ENCODE measurements at regions not wholly inside any gene's neighbourhood (a gene's known extent, or its start where the extent isn't known, plus 50 kb on each side); places are given as distances from the start of the nearest gene placed in this dataset.

- intact Hi-C loops (cut with micrococcal nuclease), result no loop called here
Measured at GRCh38 chr16:51405361-51405760, 254.3 kb upstream of the SALL1 start.

GRCh38 chr16:51404386-51404785, 253.3 kb upstream of the SALL1 start:
- intact Hi-C loops (cut with micrococcal nuclease), result no loop called here

- intact Hi-C loops (cut with micrococcal nuclease), result no loop called here
Measured at GRCh38 chr16:51402785-51403184, 251.7 kb upstream of the SALL1 start.

DNA sequence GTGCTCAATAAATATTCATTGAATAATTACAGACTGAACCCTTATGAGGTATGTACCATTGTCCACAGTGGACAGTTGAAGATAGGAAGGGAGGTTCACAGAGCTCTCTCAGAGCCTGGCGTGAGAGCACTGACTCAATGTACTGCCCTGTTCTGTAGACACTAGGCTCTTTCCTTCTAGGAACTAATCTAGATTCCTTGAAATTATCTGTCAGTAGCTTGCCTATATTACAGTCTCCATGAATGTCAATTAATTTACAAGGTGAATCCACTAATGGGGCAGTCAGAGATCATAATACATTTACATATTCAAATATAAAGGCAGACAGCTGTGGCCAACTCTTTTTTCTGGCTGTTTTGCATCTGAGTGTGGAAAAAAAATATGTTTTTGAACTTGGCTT, 251.2 kb upstream of the SALL1 start:
- intact Hi-C loops (cut with micrococcal nuclease), result no loop called here

DNA sequence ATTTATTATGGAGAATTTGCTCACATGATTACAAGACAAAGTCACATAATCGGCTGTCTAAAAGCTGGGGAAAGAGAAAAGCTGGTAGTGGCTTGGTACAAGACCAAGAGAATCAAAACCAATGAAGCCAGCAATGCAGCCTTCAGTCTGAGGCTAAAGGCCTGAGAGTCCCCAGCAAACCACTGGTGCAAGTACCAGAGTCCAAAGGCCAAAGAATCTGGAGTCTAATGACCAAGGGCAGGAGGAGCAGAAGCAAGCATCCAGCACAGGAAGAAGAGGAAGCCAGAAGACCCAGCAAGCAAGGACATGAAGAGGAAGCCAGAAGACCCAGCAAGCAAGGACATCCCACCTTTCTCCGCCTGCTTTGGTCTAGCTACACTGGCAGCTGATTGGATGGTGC, 250.6 kb upstream of the SALL1 start:
- intact Hi-C loops (cut with micrococcal nuclease), result no loop called here

DNA sequence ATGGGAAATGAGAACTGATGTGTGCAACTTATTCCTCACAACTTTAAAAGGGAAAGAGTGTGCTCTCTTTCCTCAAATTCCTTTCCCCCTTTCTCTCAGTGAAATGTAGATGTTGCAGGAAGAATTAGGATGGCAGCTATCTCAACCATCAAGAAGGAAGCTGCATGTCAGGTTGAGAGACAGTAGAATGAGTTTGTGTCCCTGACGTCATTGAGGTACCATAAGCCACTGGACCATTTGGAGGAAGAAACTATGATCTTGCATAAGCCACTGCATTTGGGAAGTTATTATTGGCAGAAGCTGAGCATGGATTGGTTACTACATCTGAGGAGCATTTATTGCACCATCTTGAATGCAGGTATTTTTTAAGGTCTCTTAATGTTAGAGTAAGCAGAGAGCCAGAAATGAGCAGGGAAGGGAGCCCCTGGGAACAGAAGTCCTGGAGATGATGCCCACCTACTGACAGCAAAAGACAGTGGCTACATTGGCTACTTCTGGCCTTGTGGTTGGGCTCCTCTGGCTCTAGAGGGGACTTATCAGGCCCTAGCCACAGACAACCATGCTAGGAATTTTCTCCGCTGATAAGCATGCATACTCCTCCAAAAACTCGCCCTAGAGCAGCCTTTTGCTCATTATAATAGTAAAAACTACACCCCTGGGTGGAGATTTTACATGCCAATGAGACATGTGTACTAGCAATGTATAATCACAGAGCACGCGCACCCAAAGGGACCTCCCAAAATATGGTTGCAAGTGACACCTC, 249.0 kb upstream of the SALL1 start:
- intact Hi-C loops (cut with micrococcal nuclease), result no loop called here

DNA sequence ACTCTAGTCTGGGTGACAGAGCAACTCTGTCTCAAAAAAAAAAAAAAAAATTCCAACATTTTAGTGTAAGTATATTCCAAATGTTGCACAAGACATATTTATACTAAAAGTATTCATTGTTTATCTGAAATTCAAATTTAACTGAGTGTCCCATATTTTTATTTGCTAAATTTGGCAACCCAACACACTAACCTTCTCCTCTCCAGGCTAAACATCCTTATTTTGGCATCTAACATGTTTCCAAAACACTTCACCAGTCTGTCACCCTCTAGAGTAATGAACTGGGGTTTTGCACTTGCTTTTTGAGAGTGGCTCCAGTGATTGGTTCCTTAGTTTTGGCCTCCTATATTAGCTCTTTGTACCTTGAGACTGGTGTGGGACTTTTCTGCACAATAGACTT, 243.4 kb upstream of the SALL1 start:
- intact Hi-C loops (cut with micrococcal nuclease), result no loop called here

- intact Hi-C loops (cut with micrococcal nuclease), result no loop called here
Measured at GRCh38 chr16:51393381-51394005, 242.4 kb upstream of the SALL1 start.

- intact Hi-C loops (cut with micrococcal nuclease), result no loop called here
Measured at GRCh38 chr16:51392521-51393187, 241.6 kb upstream of the SALL1 start.

DNA sequence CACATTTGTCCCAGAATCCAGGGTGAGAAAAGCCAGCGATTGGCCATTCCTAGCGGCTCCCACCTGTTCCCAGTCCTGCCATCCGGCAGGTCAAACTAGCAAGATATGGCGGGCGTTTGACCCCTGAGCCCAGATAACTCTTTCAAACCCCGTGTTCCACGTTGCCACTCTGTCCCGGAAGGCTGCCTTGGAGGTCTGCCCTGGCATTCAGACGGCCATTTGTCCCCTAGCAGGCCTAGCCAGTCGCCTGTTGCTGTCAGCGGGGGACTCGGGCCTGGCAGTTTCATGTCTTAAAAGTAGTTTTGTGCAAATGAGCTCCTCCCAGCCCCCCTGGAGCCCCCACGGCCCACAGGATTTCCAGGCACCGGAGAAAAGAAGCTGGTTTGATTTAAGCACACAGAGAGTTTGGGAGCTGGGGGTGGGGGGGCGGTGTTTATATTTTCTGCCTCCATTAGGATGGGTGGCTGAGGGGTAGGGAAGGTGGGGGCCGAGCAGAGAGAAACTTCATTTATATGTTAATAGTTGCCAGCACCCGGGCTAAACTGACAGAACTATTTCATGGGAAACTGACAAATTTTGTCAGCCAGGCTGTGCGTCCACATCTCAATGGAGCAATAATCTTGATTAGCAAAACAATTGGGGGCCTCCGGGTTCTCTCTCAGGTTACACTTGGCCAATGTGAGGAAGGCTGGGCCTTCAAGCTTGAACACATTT, 240.9 kb upstream of the SALL1 start:
- intact Hi-C loops (cut with micrococcal nuclease), result no loop called here

DNA sequence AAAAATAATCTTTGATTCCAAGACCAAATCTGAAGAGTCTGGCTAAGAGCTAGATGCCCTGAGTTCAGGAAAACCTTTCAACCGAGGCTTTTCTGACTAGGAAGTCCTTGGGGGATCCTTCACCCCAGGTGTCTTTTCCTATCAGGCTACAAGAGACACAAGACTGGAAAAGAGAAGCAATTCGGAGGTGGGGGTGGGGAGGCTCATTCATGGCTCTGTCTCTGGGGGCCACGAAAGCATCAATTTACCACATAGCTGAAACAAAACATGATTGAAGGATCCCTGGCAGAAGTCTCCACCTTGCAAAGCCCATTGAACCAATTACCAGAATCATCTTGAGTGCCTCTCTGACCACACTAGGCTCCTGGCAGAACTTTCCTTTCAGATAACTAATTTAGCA, 239.8 kb upstream of the SALL1 start:
- intact Hi-C loops (cut with micrococcal nuclease), result no loop called here

DNA sequence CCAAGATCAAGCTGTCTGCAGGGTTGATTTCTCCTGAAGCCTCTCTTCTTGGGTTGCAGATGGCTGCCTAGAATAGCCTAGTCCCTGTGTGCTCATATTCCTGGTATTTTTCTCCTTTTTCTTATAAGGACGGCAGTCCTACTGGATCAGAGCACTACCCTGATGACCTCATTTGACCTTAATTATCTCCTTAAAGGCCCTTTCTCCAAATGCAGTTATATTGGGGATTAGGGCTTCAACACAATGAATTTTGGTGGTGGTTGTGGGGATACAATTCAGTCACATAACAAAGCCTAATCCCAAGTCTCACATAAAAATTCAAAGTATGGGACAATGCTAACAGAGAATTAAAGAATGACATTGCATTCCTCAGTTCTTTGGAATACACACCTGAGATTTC, 238.8 kb upstream of the SALL1 start:
- intact Hi-C loops (cut with micrococcal nuclease), result no loop called here

DNA sequence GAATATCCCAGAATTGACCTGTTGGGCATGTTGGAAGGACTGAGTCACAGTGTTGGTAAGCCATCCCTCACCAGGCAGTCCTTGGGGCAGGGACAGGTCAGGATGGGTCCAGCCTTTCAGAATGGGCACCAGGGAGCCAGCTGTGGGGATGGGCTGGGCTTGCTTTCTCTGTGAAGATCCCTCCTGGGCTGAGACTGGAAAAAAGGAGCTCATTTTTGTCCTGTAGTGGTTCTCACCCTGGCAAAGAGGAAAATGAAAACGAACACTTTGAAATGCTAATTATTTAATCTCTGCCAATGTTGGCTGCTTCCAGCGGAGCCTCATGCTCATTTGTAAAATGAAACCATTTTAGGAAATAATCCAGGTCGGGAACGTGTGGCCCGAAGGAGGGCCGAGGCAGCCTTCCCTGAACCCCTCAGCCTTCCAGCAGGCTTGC, 237.5 kb upstream of the SALL1 start:
- intact Hi-C loops (cut with micrococcal nuclease), result no loop called here

- intact Hi-C loops (cut with micrococcal nuclease), result no loop called here
Measured at GRCh38 chr16:51383909-51384308, 232.8 kb upstream of the SALL1 start.

GRCh38 chr16:51382940-51383339, 231.9 kb upstream of the SALL1 start:
- intact Hi-C loops (cut with micrococcal nuclease), result no loop called here

- intact Hi-C loops (cut with micrococcal nuclease), result no loop called here
Measured at GRCh38 chr16:51382211-51382610, 231.1 kb upstream of the SALL1 start.

- intact Hi-C loops (cut with micrococcal nuclease), result no loop called here
Measured at GRCh38 chr16:51376080-51376479, 225.0 kb upstream of the SALL1 start.

GRCh38 chr16:51374790-51375189, 223.7 kb upstream of the SALL1 start:
- intact Hi-C loops (cut with micrococcal nuclease), result no loop called here

DNA sequence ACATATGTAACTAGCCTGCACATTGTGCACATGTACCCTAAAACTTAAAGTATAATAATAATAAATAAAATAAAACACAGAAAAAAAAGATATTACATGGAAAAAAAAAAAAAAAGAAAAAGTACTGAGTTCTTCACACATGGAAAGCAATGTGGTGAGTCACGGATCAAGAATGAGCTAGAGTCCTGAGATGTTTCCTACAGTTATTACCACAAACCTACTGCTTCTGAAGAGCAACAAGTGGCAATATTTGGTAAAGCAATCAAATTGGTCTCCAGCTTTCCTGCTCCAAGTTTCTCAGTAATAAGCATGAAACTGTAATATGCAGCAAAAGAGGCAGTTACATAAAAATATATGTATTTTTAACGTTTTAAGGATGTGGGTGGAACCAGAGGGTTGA, 223.3 kb upstream of the SALL1 start:
- intact Hi-C loops (cut with micrococcal nuclease), result no loop called here

DNA sequence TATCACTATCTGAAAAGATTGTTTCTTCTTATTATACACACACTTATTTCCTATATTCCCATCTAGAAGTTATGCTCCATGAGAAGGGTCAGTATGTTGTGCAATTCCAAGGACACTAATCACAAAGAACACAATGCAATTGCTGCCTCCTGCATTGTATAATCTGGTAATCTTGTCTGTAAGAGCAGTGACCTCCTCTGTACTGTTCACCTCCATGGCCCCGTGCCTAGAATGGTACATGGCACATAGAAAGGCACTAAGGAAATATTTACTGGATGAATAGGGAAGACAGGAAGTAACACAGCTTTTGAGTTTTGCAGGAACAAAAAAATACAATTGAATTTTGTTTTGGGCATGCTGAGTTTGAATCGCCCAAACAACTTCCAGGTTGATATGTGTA, 214.6 kb upstream of the SALL1 start:
- intact Hi-C loops (cut with micrococcal nuclease), result no loop called here

- intact Hi-C loops (cut with micrococcal nuclease), result no loop called here
Measured at GRCh38 chr16:51359141-51359955, 208.3 kb upstream of the SALL1 start.

All from T-helper 1 cell treated with Interleukin-12 subunit alpha and Interleukin-12 subunit beta and Interleukin-4 antibody, amounts not matched to agents 30 ng/mL and 1 ng/mL, for 36 hours (primary cell).